Stimulated activated CD4-positive, alpha-beta T cell treated with anti-CD3 and anti-CD28 coated beads, Interleukin-15, amount 100 ng/mL, for 48 hours (primary cell): ENCODE measurements at regions not wholly inside any gene's neighbourhood (a gene's known extent, or its start where the extent isn't known, plus 50 kb on each side); places are given as distances from the start of the nearest gene placed in this dataset.

Experiments
- DNase-seq, 2 donors: peaks; one replicate each; pipeline ENCODE4 v3.0.0-alpha.2; 2020; ENCODE audit warnings: low read depth in 2 of 2

GRCh38 chr22:34045311-34045710 is 125.0 kb upstream of the LARGE1 start:
- DNase-seq: no peak

GRCh38 chr22:34055525-34056200 is 135.4 kb upstream of the LARGE1 start:
- DNase-seq: no peak

GRCh38 chr22:34057726-34058125 is 137.4 kb upstream of the LARGE1 start:
- DNase-seq: no peak

- no peak for DNase-seq
Measured at GRCh38 chr22:34064696-34065095, 144.4 kb upstream of the LARGE1 start.

GRCh38 chr22:34067031-34067430 is 146.8 kb upstream of the LARGE1 start:
- no peak for DNase-seq

GRCh38 chr22:34068001-34068400 is 147.7 kb upstream of the LARGE1 start:
- DNase-seq: no peak

GRCh38 chr22:34070051-34070450 is 149.8 kb upstream of the LARGE1 start:
- no peak for DNase-seq

GRCh38 chr22:34070531-34070930 is 150.3 kb upstream of the LARGE1 start:
- no peak for DNase-seq

GRCh38 chr22:34072585-34072984 is 152.3 kb upstream of the LARGE1 start:
- no peak for DNase-seq

- no peak for DNase-seq
Measured at GRCh38 chr22:34080433-34080832, 160.2 kb upstream of the LARGE1 start.

GRCh38 chr22:34096770-34097169 is 176.5 kb upstream of the LARGE1 start:
- DNase-seq: no peak

- DNase-seq: no peak
Measured at GRCh38 chr22:34099278-34099677, 179.0 kb upstream of the LARGE1 start.

GRCh38 chr22:34102633-34103032 is 182.4 kb upstream of the LARGE1 start:
- no peak for DNase-seq

GRCh38 chr22:34105461-34106062 is 185.3 kb upstream of the LARGE1 start:
- no peak for DNase-seq

GRCh38 chr22:34108168-34108567 is 187.9 kb upstream of the LARGE1 start:
- DNase-seq: no peak

GRCh38 chr22:34111210-34111824 is 191.0 kb upstream of the LARGE1 start:
- DNase-seq: peak in 1 of 2 donors; percentile 7

GRCh38 chr22:34113381-34113780 is 193.1 kb upstream of the LARGE1 start:
- no peak for DNase-seq

GRCh38 chr22:34114406-34114805 is 194.1 kb upstream of the LARGE1 start:
- DNase-seq: no peak

GRCh38 chr22:34115722-34116121 is 195.4 kb upstream of the LARGE1 start:
- no peak for DNase-seq

- no peak for DNase-seq
Measured at GRCh38 chr22:34116126-34116525, 195.8 kb upstream of the LARGE1 start.

GRCh38 chr22:34122042-34122441 is 201.8 kb upstream of the LARGE1 start:
- DNase-seq: no peak

GRCh38 chr22:34129691-34130486 is 209.6 kb upstream of the LARGE1 start:
- DNase-seq: no peak
